ENCODE measurements at regions not wholly inside any gene's neighbourhood (a gene's known extent, or its start where the extent isn't known, plus 50 kb on each side); places are given as distances from the start of the nearest gene placed in this dataset.
"Not testable (repeated sequence)": the region's sequence is repeated elsewhere in the genome, so short reads cannot be mapped to it uniquely, and the experiment has no call there.

DNA sequence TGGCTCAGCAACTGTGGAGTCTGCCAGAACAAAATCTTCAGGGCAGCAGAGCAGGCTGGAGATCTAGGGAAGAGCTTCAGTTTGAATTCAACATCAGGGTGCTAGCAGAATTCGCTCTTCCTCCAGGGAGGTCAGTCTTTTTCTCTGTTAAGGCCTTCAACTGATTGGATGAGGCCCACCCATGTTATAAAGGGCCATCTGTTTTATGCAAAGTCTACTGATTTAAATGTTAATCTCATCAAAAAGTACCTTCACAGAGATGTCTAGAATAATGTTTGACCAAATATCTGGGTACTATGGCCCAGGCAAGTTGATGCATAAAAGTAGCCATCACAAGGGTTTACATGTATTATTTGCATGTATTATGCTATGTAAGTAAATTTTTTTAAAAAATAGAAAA, 378.4 kb downstream of the BTG1 start:
- no peak for DNase-seq (ENCODE audit: low read depth in 2 of 3, low spot score in 2 of 3)

DNA sequence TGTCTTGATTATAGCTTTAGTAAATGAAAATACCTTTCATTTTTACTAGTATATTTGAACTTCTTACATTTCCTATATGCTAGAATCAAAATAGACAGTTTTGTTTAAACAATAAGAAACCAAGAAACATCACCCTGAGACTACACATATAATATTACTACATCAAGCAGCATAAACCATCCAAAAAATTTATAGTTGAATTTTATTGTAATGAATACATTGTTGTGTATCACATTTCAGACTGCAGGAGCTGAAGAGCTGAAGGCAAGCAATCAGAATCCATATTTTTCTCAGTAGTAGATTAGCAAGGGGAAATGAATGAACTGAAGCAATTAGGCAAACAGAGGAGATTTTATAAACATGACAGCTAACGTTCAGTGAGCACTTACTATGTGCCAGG, 379.2 kb downstream of the BTG1 start:
- no peak for DNase-seq (ENCODE audit: low read depth in 2 of 3, low spot score in 2 of 3)

DNA sequence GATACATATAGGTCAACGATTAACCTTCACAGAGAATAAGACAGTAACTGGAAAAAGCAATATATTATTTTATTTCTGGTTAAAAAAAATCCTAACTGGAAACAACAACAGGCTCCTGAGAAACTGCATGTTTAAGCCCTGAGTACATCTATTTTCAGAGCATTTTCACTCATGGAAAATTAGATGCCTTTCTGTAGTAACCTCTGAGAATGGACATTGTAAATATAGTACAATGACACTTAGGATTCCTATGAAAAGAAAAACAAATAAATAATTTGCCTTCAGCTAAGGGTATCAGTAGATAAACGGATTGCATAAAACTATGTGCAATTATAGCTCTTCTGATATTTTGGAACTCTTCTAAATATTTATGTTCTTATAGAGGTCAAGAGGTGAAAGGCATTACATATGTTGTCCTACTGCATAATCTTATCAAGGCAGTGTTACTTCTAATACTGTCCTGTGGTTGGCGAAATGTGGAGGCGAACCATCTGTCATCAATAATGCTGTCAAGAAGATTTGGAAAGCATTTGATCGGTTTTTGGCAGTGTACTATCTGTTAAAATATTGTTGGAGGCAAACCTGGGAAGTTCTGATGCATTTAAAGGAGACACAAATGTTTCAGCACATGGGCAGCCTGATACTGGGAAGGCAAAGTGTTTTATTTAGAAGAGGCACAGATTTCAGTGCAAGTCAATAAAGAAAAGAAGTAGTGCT, 381.8 kb downstream of the BTG1 start:
- no peak for DNase-seq (ENCODE audit: low read depth in 2 of 3, low spot score in 2 of 3)

DNA sequence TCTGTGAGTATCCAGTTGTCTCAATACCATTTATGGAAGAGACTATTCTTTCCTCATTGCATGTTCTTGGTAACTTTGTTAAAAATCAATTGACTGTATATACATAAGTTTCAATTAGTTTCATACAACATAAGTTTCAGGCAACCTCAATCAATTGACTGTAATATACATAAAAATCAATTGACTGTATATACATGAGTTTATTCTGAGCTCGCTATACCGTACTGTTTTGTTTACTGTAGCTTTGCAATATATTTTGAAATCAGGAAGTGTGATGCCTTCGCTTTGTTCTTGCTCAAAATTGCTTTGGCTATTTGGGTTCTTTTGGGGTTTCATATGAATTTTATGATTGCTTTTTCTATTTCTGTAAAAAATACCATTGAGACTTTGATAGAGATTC, 392.0 kb downstream of the BTG1 start:
- DNase-seq (ENCODE audit: low read depth in 2 of 3, low spot score in 2 of 3) = no peak

DNA sequence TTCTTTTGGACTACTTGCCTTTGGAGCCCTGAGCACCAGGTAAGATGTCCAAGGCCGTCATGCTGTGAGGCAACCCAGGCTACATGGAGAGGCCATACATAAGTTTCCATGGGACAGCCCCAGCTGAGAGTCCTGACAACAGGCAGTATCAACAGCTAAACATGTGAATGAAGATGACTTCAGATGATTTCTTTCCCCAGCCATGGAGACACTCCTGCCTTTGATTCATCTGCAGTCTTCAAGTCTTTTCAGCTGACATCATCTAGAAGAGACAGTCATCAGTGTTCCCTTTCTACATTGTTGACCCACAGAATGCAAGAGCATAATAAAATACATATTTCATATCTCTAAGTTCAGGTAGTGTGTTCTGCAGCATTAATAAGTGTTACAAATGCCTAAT, 398.7 kb downstream of the BTG1 start:
- no peak for DNase-seq (ENCODE audit: low read depth in 2 of 3, low spot score in 2 of 3)

DNA sequence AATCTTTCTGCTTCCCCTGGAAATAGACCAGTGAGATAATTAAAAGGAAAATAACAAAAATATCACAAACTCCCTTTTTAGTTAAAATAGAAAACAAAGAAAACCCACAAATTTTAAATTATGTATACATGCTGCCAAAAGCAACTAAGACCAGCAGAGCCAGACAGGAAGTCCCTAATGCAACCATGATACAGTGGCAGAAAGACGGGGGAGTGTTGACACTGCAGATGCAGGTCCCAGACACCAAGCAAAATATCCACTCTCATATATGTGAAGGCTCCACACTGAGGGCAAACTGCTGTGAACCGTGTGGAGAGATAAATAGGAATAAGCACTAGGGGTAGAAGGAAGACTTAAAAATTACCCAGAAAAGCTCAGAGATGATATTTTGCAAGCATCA, 401.0 kb downstream of the BTG1 start:
- no peak for DNase-seq (ENCODE audit: low read depth in 2 of 3, low spot score in 2 of 3)

DNA sequence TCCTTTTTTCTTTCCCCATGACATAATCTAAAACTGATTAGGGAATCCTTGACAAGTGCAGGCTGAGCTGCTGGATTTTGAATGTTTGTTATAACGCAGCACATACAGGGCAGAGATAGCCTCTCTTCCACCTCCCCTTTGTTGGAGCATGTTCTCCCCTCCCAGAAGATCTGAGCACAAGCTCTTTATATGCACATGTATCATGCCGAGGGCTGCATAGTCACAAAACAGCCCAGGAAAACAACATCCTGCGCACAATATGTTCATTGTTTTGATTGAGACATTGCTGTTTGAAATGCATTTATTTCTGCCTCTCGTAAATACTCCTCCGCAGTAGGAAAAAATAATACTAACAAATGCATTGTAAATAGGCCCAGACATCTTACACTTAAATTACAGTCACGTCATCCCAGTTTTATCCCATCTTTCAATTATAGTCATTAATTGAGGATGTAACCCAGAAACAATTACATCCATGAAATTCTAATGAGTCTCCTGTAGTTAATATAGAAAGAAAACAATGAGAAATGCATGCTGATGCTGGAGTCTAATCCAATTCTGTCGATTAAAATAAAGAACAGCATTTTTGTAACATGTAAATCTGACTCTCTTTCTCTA, 401.8 kb downstream of the BTG1 start:
- no peak for DNase-seq (ENCODE audit: low read depth in 2 of 3, low spot score in 2 of 3)

DNA sequence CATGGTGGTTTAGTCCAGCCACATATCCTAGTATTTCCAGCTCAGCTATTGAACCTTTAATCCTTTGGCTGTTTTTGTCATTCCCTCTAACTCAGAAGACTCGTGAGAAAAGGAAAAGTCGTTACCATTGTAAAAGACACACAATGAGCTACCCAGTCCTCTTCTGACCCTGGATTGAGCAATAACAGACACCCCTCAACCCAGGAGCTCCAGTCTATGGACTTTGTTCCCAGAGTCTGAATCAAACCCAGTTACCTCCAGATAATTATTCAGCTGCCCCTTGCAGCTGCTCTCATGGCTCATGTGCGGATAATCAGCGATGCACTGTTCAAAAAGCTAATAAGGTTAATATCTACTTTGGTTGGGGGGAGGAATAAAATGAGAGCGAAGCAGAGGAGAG, 402.4 kb downstream of the BTG1 start:
- no peak for DNase-seq (ENCODE audit: low read depth in 2 of 3, low spot score in 2 of 3)

DNA sequence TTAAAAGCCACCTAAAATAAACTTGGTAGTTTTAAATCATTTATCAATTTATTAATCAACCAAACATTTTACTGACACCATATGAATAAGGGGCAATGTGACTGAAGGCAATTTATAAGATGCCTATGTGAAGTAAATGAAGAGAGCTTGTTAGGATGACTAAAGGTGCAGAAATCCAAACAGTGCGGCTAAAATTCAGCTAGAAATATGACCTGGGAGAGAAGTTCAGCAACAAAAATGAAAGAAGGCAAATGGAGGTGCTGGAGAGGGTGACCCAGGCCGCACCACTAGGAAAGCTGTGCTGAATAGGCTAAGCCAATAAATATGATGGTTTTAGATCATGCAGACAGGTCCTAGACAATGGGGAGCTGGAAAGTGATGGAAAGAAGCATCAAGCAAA, 403.7 kb downstream of the BTG1 start:
- no peak for DNase-seq (ENCODE audit: low read depth in 2 of 3, low spot score in 2 of 3)

DNA sequence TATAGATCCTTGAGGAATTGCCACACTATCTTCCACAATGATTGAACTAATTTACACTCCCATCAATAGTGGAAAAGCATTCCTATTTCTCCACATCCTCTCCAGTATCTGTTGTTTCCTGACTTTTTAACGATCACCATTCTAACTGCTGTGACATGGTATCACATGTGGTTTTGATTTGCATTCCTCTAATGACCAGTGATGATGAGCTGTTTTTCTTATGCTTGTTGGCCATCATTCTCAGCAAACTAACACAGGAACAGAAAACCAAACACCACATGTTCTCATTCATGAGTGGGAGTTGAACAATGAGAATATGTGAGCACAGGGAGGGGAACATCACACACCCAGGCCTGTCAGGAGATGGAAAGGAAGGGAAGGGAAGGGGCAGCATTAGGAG, 411.8 kb downstream of the BTG1 start:
- DNase-seq (ENCODE audit: low read depth in 2 of 3, low spot score in 2 of 3) = not testable (repeated sequence)

DNA sequence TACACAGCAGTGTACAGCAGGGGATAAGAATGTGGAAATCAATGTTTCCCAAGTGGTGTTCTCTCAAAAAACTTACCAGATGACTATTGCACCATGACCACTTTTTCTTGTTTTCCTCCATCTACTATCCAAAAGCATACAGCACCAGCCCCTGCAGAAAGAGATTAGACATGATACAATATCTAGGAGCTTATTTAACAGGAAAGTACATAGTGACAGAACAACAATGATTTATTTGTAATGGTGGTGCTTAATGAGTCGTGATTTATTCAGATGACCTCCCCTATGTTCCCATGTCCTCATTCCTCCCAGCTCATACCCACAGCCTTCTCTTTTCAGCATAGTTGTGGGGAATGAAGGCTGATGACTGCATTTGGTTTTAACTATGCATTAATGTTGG, 413.6 kb downstream of the BTG1 start:
- DNase-seq (ENCODE audit: low read depth in 2 of 3, low spot score in 2 of 3) = no peak

DNA sequence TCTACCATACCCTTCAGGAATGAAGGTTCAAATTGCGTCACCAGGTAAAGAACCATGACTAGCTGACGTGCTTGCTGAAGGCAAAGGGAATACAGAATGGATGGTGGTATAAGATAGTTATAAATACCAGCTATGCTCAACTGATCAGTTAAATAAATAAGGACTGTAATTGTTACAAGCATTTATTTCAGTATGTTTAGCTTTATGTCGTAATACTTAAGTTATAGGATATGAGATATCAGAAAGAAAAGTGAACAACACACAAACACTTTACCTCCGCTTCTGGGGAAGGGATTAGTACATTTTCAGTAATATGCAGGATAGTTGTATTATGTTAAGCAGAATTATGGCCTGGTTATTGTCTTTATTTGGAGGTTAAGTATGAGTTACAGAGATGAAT, 416.1 kb downstream of the BTG1 start:
- DNase-seq (ENCODE audit: low read depth in 2 of 3, low spot score in 2 of 3) = no peak

DNA sequence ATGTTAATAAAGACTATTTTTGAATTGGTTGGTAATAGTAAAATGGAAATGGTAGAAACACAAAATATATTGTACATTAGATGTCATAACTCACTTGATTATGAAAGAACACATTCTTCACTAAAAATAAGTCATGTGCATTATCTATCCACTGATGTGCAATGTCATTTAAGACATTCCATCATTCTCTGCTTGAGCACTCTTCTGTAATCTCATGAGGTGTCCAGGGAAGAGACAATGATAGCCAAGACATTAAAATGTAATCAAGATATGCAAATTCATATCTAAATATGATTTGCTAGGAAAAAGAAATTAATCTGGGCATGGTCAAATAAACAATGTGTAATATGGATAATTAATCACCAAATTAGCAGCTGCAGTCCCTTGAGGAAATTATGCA, 422.5 kb downstream of the BTG1 start:
- no peak for DNase-seq (ENCODE audit: low read depth in 2 of 3, low spot score in 2 of 3)

DNA sequence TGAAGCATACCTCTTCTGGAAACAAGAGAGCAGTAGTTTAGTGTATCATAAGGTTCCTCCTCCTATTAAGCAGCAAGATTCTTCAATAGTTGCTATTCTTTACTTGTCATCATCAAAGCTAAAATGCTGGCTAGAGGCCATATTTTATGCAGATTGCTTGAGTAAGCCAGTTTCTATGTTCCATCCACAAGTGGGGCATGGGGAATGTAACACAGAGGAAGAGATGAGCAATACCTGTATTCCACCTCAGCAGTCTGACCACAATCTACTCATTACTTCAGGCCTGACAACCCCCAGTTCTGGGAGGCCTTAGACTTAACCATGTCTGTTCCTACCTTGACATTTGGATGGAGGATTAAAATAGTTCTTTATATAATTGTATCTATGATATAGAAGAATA, 423.6 kb downstream of the BTG1 start:
- DNase-seq (ENCODE audit: low read depth in 2 of 3, low spot score in 2 of 3) = no peak

DNA sequence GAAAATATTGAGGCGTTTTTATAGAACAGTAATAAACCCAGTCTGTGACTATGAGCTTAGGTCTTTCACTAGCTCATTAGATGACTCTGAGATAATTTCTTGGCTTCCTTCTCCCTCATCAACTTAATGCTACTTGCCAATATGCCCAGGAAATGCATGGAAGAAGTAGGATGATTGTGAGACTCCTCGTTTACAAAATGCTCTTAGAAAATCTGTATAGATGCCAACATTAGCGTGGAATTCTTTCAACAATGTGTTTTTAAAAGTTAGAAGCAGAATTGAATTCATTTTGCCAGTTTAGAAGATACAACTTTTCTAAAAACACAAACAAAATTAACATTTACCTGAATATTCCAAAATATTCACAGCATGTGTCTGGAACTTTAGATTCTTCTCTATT, 424.6 kb downstream of the BTG1 start:
- no peak for DNase-seq (ENCODE audit: low read depth in 2 of 3, low spot score in 2 of 3)

DNA sequence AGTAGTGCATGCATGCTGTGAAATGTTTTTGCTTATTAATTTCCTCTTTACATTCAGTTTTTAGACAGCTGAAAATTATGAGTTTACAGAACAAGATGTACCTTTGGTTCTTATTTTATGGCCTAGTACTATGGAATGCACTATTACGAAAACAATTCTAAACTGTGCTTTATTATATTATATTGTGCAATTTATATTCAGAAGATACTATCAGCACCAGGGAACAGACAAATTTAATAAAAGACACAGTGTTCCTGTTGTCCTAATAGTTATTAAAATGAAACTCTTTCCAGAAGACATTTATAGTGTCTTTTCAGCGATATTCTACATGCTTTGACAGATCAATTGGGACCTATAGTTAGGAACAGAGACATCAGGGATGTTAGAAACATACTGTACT, 427.3 kb downstream of the BTG1 start:
- no peak for DNase-seq (ENCODE audit: low read depth in 2 of 3, low spot score in 2 of 3)

DNA sequence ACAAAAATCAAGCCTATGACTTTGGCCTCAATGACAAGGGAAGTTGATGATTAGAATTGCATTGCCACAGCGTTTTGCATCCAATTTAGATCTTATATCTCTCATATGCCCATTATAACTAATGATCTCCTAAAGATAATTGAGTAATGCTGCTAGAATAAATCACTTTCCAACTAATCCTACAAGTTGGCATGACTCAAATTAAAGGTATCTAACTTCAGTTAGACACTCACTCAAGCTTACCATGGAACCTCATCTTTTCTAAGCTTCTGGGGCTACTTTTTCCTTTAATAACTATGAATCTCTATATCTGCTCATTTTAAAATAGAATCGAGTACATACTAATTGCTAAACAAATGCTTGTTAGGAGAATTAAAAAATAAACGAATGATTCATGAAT, 427.8 kb downstream of the BTG1 start:
- no peak for DNase-seq (ENCODE audit: low read depth in 2 of 3, low spot score in 2 of 3)

DNA sequence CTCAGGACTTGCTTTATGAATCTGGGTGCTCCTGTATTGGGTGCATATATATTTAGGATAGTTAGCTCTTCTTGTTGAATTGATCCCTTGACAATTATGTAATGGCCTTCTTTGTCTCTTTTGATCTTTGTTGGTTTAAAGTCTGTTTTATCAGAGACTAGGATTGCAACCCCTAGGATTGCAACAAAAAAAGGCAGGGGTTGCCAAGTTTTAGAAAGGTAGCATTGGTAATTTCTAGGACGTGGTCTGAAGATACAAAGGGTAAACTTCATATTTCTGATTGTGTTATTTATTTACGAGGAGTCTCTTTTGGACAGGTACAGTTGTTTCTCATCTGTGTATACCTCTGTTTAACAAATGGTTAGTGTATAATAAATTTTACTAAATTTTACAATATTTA, 433.7 kb downstream of the BTG1 start:
- DNase-seq (ENCODE audit: low read depth in 2 of 3, low spot score in 2 of 3) = not testable (repeated sequence)

DNA sequence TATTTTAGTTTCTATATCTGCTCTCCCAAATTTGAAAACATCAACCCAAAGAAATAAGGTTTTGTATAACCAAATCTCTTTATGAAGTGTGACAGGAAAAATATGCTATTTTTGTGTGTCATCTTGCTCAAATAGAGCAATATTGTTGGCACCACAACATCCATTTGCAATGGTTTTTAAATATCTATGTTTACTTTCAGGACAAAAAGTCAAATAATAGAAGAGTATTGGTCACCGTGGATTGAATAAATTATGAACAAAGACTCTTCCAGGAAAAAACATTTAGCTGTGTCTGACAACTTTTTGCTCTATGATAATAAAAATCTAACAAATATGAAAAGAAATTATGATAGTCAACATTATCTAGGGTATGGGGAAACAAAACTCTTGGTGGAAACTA, 439.2 kb downstream of the BTG1 start:
- DNase-seq (ENCODE audit: low read depth in 2 of 3, low spot score in 2 of 3) = no peak

DNA sequence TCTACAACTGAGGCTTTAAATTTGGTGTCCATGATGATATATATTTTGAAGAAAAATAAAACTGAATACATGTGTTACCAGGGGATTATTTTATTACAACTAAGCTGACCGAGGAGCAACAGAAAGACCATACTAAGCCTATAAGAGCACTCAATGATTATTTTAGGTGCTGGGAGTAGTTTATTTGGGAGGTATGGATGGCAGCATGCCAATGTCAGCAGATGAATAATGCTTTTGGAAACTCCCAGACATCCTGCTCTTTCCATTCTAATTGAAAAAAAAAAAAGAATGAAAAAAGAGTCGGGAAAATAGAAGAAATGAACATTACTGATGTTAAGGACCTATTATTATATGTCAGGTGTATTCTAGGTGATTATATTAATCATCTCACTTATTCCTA, 441.2 kb downstream of the BTG1 start:
- DNase-seq (ENCODE audit: low read depth in 2 of 3, low spot score in 2 of 3) = no peak

DNA sequence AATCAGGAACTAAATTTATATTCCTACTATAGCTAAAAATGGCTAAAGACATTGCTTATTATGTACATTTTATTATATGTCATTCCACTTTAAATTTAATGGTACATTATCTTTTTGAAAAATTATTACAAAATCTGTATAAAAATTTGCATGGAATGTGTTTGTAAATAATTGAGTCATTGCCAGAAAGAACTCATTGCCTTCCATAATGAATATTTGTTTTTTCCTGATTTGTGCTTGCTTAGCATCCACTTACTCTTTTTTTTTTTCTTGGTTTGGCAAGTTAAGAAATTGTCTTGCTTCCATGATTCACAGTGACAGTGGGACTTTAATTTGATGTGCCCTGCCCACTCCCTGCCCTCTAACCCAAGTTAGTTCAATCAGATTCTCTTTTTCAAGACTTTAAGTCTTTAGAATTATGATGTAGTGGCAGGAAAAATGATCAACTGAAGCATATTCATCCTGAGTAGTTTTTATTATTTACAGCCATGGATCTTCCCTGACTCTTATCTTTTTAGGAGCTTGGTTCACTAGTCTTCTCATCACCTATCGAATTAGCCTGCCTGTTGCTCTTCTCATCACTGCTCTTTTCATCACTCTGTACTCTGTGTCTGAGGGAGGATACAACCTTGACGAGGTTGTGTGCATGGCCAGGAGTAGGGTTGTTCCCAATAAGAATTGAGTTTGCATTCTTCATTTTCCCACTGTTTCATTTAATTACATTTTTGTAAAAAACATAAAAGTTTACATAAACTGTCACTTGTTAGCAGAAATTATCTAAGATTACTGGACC, 442.0 kb downstream of the BTG1 start:
- no peak for DNase-seq (ENCODE audit: low read depth in 2 of 3, low spot score in 2 of 3)

DNA sequence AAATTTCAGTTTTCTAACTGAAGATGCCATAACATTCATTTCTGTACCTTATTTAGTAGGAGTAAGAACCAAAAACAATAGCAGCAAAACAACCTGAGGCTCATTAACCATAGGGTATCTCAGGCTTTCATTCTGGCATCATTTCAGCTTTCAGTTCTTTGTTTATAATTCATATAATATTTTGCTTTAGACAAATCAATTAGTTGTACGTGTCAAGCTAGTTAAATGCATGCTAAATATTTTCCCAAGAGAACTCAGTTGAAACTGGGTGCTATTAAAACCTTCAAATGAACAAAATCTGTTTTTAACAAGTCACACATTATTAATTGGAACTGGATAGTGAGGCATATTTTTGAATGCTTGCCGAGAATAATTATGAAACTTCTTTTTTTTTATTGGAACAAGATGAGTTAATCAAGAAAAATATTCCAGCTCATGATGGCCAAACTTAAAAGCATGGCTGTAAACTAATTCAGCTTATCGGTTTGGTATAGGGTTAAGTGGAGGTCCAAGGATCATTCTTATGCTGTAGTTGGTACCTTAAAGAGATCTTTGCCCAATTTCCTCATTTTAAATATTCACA, 442.7 kb downstream of the BTG1 start:
- no peak for DNase-seq (ENCODE audit: low read depth in 2 of 3, low spot score in 2 of 3)
